ENCODE measurements at regions not wholly inside any gene's neighbourhood (a gene's known extent, or its start where the extent isn't known, plus 50 kb on each side); places are given as distances from the start of the nearest gene placed in this dataset.

GRCh38 chrX:98114021-98114420 lies 1230.3 kb downstream of the RPA4 start:
- no TSS peak for BruUV-seq (replicated peaks)
- no peak overlapping the region for H2BK5ac ChIP-seq (ENCODE audit: low read depth, low read length, poor library complexity, severe bottlenecking)
- ATAC-seq (ENCODE audit: low read depth), result no peak
- H3K18ac ChIP-seq (ENCODE audit: low read depth, low read length), result no peak overlapping the region
- H3K4me2 ChIP-seq (ENCODE audit: low read depth, low read length), result no peak overlapping the region
- H3K14ac ChIP-seq (replicated peaks; ENCODE audit: low read depth, low read length), result no peak overlapping the region
- H3K4ac ChIP-seq (ENCODE audit: low read depth, low read length), result no peak overlapping the region
- TF ChIP-seq FOS (IDR thresholded peaks at IDR 0.05; ENCODE audit: low read depth, low read length) (no peak), CEBPB (IDR thresholded peaks at IDR 0.05; ENCODE audit: low read depth, low read length) (no peak), RAD21 (IDR thresholded peaks at IDR 0.05; ENCODE audit: low read length) (no peak), ELK1 (IDR thresholded peaks at IDR 0.05; ENCODE audit: borderline replicate concordance, low read depth, low read length) (no peak), USF2 (IDR thresholded peaks at IDR 0.05; ENCODE audit: low read depth, low read length) (no peak), SMC3 (IDR thresholded peaks at IDR 0.05; ENCODE audit: low read depth, low read length) (no peak), POLR2A (IDR thresholded peaks at IDR 0.05; ENCODE audit: low read depth, low read length) (no peak), CHD1 (IDR thresholded peaks at IDR 0.05; ENCODE audit: low read depth, low read length) (no peak), RFX5 (IDR thresholded peaks at IDR 0.05; ENCODE audit: low read depth, low read length) (no peak), NFE2L2 (IDR thresholded peaks at IDR 0.05; ENCODE audit: low read depth, low read length) (no peak), CTCF (conservative IDR thresholded peaks at IDR 0.05; ENCODE audit: low read depth, low read length) (no peak), BHLHE40 (IDR thresholded peaks at IDR 0.05; ENCODE audit: low read depth, low read length) (no peak), MXI1 (IDR thresholded peaks at IDR 0.05; ENCODE audit: borderline replicate concordance, low read depth, low read length) (no peak)
- H3K4me1 ChIP-seq (ENCODE audit: control insufficient read depth, insufficient read depth, low read length), result no peaks in the 10 kb centered on the region
- H2AK9ac ChIP-seq (replicated peaks; ENCODE audit: low read depth, low read length, poor library complexity), result no peak overlapping the region
- ChIA-PET POLR2A (ENCODE audit: unreplicated experiment) (no interaction called here), CTCF (no interaction called here)
- no peaks in the 10 kb centered on the region for H3K79me1 ChIP-seq (ENCODE audit: low read depth in 1 of 2, low read length in 2 of 2)
- H3K27me3 ChIP-seq (ENCODE audit: control insufficient read depth, insufficient read depth, low read length), result no peaks in the 10 kb centered on the region; the same call in 1 of the 2 replicates
- no peaks in the 10 kb centered on the region for H3K9me1 ChIP-seq (ENCODE audit: insufficient read depth, low read length)
- no peak overlapping the region for H3K27ac ChIP-seq (ENCODE audit: insufficient read depth, low read length)
- no peak overlapping the region for H2BK120ac ChIP-seq (ENCODE audit: low read depth, low read length)
- H2AFZ ChIP-seq (replicated peaks; ENCODE audit: low read length, poor library complexity), result no peak overlapping the region
- no peak overlapping the region for H2BK20ac ChIP-seq (ENCODE audit: low read depth, low read length)
- H3K56ac ChIP-seq (ENCODE audit: extremely low read depth, insufficient read depth, low read length), result no peak overlapping the region
- H3K4me3 ChIP-seq (ENCODE audit: insufficient read depth, low read depth, low read length), result no peak overlapping the region
- H3K36me3 ChIP-seq (ENCODE audit: control insufficient read depth, insufficient read depth, low read length), result no peaks in the 10 kb centered on the region
- H2BK15ac ChIP-seq (ENCODE audit: low read depth, low read length), result no peak overlapping the region
- no peak overlapping the region for H3K9ac ChIP-seq (ENCODE audit: low read depth, low read length)
- no peaks in the 10 kb centered on the region for H4K20me1 ChIP-seq (ENCODE audit: insufficient read depth, low read length)
- no peak overlapping the region for H2AK5ac ChIP-seq (ENCODE audit: low read depth, low read length)
- H3K23ac ChIP-seq (ENCODE audit: low read depth, low read length), result no peak overlapping the region
- no peaks in the 10 kb centered on the region for H3K9me3 ChIP-seq (ENCODE audit: control insufficient read depth, insufficient read depth, low read length)
- WGBS, 2 experiments (ENCODE audit: extremely low coverage in 2 of 2, insufficient read length in 1 of 2), result no CpG with 5 or more reads among the region's 2 CpGs
- DNase-seq, result no peak
- no peak overlapping the region for H4K5ac ChIP-seq (ENCODE audit: low read depth, low read length)
- dilution Hi-C loops (cut with HindIII; ENCODE audit: low sequenced_read_pairs, unreplicated experiment) (no loop called here), in situ Hi-C loops (cut with MboI; ENCODE audit: low sequenced_read_pairs) (no loop called here), intact Hi-C loops (cut with micrococcal nuclease) (no loop called here)
- H4K8ac ChIP-seq (ENCODE audit: low read depth in 2 of 2, low read length in 2 of 2), result no peak overlapping the region
- no peak overlapping the region for H4K91ac ChIP-seq (ENCODE audit: insufficient read depth, low read depth, low read length)
